HG02759 (cell line): ENCODE measurements at regions not wholly inside any gene's neighbourhood (a gene's known extent, or its start where the extent isn't known, plus 50 kb on each side); places are given as distances from the start of the nearest gene placed in this dataset.
"Not testable (repeated sequence)": the region's sequence is repeated elsewhere in the genome, so short reads cannot be mapped to it uniquely, and the experiment has no call there.

Experiments
- ATAC-seq: cut with Tn5 transposase; IDR thresholded peaks from one replicate; pipeline ENCODE4 v1.9.1; 2021; ENCODE audit warnings: mild to moderate bottlenecking, moderate library complexity; ENCODE audit not compliant: unreplicated experiment

GRCh38 chr3:74978684-74979083 lies 364.2 kb upstream of the CNTN3 start:
- no peak for ATAC-seq

DNA sequence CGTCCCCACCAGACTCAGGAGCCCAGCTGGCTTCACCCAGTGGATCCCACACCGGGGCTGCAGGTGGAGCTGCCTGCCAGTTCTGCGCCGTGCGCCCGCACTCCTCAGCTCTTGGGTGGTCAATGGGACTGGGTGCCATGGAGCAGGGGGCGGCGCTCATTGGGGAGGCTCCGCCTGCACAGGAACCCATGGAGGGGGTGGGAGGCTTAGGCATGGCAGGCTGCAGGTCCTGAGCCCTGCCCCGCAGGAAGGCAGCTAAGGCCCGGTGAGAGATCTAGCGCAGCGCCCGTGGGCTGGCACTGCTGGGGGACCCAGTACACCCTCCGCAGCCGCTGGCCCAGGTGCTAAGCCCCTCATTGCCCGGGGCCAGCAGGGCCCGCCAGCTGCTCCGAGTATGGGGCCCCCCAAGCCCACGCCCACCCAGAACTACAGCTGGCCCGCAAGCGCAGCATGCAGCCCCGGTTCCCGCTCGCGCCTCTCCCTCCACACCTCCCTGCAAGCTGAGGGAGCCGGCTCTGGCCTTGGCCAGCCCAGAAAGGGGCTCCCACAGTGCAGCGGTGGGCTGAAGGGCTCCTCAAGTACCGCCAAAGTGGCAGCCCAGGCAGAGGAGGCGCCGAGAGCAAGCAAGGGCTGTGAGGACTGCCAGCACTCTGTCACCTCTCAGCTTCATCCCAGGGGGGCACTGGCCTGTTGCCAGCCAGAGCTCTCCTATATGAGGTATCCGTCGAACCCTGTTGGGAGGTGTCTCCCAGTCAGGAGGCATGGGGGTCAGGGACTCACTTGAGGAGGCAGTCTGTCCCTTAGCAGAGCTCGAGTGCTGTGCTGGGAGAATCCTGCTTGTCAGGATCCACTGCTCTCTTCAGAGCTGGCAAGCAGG lies 370.8 kb upstream of the CNTN3 start:
- not testable (repeated sequence) for ATAC-seq

GRCh38 chr3:74988095-74988494 lies 373.6 kb upstream of the CNTN3 start:
- ATAC-seq: no peak

DNA sequence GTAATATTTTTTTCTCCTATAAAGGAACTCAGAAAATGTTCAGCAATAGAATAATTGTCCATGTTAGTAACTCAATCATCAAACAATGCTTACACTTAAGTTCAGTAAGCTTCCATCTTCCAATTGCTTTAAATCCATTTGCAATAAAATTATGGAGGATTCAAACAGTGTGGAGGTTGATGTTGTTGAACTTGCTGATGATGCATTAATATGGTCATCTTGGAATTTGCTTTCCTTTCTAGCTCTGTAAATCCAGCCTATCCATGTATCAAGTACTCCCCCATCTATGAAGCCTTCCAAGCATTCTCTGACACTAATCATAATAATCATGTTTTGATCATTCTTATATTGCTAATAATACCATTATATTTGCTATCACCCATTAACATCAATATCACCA lies 378.4 kb upstream of the CNTN3 start:
- ATAC-seq: no peak

DNA sequence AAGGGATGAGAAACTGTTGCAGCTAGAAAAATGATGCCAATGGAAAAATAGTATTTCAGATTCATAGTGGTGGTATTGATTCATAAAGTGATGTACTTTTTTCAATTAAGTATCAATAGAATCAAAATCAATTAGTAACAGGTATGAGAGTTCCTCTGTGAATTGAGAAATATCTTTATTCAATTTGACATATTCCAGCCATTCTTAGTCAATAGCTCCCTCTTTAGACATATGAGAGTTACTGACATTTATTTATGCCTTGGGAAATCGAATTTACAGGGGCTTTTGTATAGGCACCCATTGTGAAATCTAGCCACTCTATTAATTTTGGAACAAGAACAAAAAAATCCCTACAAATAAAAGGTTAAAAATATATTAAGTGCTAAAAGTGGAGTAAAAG lies 386.9 kb upstream of the CNTN3 start:
- ATAC-seq: no peak

DNA sequence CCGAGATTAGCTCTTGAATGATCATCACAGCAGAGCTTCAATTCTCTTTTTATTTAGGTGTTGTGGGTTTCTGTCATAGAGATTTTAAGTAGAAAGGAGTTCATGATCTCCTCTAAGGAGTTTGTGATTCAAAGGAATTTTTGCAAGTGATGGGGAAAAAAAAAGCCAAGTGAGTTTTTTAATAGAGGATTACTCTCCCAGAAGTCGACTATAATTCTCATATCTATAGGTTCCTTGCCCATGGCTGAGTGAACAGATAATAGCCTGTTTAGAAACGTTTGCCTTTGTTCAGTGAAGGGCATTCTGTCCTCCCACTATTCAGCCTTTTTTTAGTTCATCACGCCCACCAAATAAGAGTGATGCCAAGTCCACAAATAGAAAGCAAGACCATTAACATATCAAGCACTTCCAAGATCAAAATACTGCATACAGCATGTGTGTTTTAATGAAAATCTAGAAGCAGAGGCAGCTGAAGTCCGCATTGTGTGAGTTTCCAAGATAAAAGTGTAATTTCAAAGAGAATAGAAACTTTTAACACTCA lies 398.4 kb upstream of the CNTN3 start:
- no peak for ATAC-seq

DNA sequence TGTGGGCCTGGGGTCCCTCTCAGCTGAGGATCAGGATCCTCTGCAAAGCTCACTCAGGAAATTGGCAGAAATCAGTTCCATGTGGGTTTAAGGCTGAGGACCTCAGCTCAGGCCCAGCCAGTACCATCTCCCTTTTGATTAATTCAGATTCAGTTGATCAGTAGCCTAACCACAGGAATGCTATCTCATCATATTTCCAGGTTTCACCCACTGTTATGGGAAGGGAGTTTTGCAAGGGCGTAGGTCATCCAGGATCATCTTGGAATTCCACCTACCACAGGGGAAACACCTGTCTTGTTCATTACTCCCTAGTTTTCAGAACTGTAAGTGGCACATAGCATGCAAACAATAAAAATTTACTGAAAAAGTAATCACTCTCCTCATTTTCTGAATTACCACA lies 399.5 kb upstream of the CNTN3 start:
- ATAC-seq: no peak

DNA sequence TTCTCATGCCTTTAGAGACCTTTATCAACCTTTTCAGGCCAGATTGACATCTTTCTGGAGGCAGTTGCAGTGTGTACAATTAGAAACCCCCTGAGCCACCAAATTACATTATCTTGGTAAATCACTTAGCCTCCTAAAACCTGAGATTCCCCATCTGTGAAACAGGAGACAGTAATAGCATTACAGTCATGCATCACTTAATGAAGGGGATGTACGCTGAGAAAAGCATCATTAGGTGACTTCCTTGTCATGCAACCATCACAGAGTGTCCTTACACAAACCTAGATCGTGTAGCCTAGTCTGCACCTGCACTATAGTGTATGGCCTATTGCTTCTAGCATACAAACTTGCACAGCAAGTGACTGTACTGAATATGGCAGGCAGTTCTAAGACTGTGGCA lies 400.8 kb upstream of the CNTN3 start:
- ATAC-seq: no peak

DNA sequence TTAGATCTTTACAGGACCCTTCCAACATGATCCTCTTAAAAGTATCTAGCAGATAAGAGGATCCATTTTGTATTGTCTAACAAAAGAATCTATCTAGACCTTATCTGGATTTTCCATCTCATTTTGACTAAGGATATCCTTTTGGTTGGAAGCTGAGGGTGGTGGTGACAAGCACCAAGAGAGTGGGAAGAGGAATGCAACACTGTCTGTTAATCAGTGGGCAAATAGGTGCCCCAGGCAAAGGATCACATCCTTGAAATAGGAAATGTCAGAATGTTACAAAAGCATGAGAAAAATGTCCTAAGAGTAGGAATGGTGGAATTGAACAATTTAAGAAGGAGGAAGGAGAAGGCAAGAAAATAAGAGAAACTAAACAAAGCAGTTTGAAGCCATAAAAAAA lies 420.7 kb upstream of the CNTN3 start:
- no peak for ATAC-seq

- ATAC-seq: no peak
Observed at GRCh38 chr3:75042941-75043340, 428.5 kb upstream of the CNTN3 start.

- ATAC-seq: no peak
Observed at GRCh38 chr3:75048650-75049049, 434.2 kb upstream of the CNTN3 start.

DNA sequence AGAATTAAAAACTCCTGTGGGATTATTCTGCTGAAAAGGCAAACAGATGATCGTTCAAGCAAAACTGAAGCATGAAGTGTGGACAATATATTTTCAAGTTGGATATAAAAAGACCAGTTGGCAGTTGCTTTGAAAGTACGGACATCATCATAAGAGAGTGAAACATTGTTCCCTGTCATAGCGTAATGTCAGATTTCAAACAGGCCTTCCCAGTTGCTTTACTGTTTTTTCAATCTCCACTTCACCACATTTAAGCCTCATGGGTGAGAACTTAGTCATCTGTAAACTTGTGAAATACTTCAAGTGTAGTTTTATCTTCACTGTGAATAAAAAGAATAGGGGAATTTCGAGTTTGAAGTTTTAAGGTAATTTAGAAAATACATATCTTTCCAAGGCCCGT lies 435.1 kb upstream of the CNTN3 start:
- ATAC-seq: no peak

GRCh38 chr3:75059120-75059519 lies 444.7 kb upstream of the CNTN3 start:
- no peak for ATAC-seq

DNA sequence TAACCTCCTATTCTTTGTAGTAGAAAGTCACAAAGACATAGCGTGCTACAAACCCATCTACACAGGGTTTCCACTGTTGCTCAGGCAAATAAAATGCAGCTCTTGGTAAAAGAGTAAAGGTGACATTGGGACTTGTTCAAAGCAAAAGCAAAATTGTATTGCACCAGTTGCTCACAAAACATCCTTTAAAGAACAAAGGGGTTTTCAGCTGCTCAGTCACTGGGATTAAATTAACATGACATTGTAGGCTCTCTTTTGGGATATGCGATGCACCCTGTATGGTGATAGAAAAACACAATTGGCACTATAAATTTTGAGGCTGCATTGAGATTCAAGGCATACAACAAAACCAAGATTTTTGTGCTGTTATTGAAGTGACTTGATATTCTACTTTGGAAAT lies 447.3 kb upstream of the CNTN3 start:
- ATAC-seq: no peak

GRCh38 chr3:75075158-75075557 lies 460.7 kb upstream of the CNTN3 start:
- ATAC-seq: no peak

- ATAC-seq: no peak
Observed at GRCh38 chr3:75076481-75076880, 462.0 kb upstream of the CNTN3 start.

DNA sequence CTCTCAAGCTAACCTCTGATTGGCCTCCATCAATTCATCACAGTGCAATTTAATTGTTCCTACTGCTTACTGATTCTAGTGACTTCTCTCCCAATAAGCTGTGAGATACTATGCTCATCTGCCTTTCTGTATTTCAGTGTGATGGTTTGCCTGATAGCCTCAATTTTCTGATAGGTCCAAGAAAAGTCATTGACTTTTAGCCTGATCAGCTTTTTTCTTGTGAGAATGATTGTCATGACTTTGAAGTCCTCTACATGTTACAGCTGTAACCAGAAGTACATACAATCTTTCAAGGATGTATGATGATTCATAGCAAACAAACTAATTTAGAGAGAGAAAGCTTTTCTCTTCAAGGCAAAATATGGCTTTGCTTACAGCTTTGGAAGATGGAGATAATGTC lies 463.8 kb upstream of the CNTN3 start:
- no peak for ATAC-seq

- no peak for ATAC-seq
Observed at GRCh38 chr3:75082845-75083244, 468.4 kb upstream of the CNTN3 start.

DNA sequence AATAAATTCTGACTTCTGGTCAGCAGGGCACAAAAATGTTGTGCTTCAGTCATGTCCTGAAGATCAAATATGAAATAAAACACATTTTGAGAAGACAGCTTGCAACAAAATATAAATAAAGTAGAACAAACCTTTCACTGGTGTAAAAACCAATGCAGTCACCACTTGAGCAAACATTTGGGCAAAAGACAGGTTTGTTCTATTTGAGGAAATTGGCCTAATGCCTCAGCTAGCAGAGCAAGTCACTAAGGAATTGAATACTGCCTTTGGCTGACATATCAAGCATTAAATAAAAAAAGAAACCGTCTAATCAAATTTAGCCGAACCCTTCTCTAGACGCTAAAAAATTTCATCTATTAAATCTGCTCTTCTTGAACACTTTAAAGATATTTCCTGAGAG lies 475.4 kb upstream of the CNTN3 start:
- no peak for ATAC-seq

DNA sequence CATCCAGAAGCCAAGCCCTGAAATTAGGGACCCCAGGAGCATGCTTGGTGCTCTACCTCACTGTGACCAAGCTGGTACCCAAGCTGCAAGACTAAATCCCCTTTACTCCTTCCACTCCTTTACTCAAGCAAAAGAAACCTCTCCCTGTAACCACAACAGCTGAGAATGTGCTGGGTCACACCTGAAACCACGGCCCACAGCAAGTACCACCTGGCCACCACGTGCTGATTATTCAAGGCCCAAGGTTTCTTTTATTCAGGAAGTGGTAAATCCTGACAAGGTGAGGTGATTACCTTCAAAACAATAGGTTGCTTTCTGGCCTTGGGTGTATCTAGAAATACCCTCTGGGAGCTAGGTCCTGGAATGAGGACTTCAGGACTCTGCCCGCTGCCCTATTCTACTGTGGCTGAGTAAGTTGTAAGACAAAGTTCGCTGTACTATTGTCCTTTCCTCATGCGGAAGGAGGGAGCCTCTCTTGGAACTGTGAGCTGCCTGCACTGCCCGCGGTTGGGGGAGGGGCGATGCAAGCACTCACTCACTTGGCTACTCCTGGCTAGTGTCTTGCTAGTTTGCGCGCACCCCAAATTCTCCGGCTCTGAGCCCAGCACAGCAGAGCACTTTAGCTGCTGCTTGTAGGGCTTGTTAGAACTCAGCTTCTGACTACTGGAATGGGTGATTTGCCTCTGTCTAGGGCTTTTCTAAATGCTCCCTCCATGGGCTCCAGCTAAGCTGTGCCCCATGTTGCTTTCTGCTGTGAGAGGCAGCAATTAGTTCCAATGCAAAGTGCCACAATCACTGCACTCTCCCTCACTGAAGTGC lies 487.1 kb upstream of the CNTN3 start:
- no peak for ATAC-seq

GRCh38 chr3:75110741-75111140 lies 496.3 kb upstream of the CNTN3 start:
- ATAC-seq: no peak

GRCh38 chr3:75115695-75116094 lies 501.2 kb upstream of the CNTN3 start:
- ATAC-seq: no peak
